H1 (cell line): ENCODE measurements at regions not wholly inside any gene's neighbourhood (a gene's known extent, or its start where the extent isn't known, plus 50 kb on each side); places are given as distances from the start of the nearest gene placed in this dataset.

Experiments used
- CTCF ChIA-PET: fragments of 300-600 bp; sonication (Branson Sonifier 250); formaldehyde crosslinking; loops from one replicate; lab custom pipeline; 2021; ENCODE audit not compliant: partially characterized antibody; lab: Charles Lee
- POLR2A ChIA-PET: fragments of 300-600 bp; sonication (Branson Sonifier 250); formaldehyde crosslinking; loops from one replicate; lab custom pipeline; 2021; ENCODE audit warnings: inconsistent platforms; ENCODE audit not compliant: partially characterized antibody; lab: Charles Lee
- DNase-seq, 2 experiments: peaks; one replicate each; pipeline versions ENCODE4 v3.0.0 to v3.0.0-alpha.2; 2010 to 2022; ENCODE audit warnings: low spot score in 2 of 2, low read depth in 1 of 2, mixed read lengths in 1 of 2
- FAIRE-seq: peaks from 2 replicates; lab custom pipeline; 2011; peaks lifted over from hg19 to GRCh38; lab: Jason Lieb, UNC
- H2AFZ ChIP-seq: 2 replicates; pipeline ENCODE4 v1.8.1; 2012; ENCODE audit warnings: low read length, inconsistent platforms
- H2AK5ac ChIP-seq: 2 replicates; pipeline ENCODE4 v1.6.1; 2013; ENCODE audit warnings: low read depth, low read length
- H2BK120ac ChIP-seq: replicated peaks from 2 replicates; pipeline ENCODE3; 2013; ENCODE audit warnings: low read depth, low read length, inconsistent platforms
- H2BK12ac ChIP-seq: 2 replicates; pipeline ENCODE4 v1.6.1; 2013; ENCODE audit warnings: low read depth, low read length
- H2BK15ac ChIP-seq: 2 replicates; pipeline ENCODE4 v1.6.1; 2013; ENCODE audit warnings: low read length
- H2BK20ac ChIP-seq: 2 replicates; pipeline ENCODE4 v1.6.1; 2013; ENCODE audit warnings: low read length
- H2BK5ac ChIP-seq: 2 replicates; pipeline ENCODE4 v1.6.1; 2013; ENCODE audit warnings: low read depth, low read length
- H3K14ac ChIP-seq: 2 replicates; pipeline ENCODE4 v1.6.1; 2013; ENCODE audit warnings: inconsistent platforms; ENCODE audit not compliant: insufficient read length
- H3K18ac ChIP-seq: 2 replicates; pipeline ENCODE4 v1.6.1; 2013; ENCODE audit warnings: low read length; ENCODE audit errors: extremely low read depth
- H3K23ac ChIP-seq: 2 replicates; pipeline ENCODE4 v1.6.1; 2013; ENCODE audit warnings: inconsistent platforms; ENCODE audit not compliant: insufficient read length
- H3K23me2 ChIP-seq: 2 replicates; pipeline ENCODE4 v1.6.1; 2013; ENCODE audit warnings: low read depth, low read length
- H3K27ac ChIP-seq: 2 replicates; pipeline ENCODE4 v1.6.1; 2011; ENCODE audit warnings: low read depth, low read length, inconsistent platforms
- H3K27me3 ChIP-seq, 4 experiments: replicated peaks in 1 of 4; 1 replicate in 1 of 4; 2 replicates in 3 of 4; pipeline versions ENCODE4 v1.6.1 to v1.8.1; 2011 to 2013; ENCODE audit warnings: low read length in 3 of 4, mild to moderate bottlenecking in 3 of 4, inconsistent platforms in 2 of 4, mixed read lengths in 2 of 4, moderate library complexity in 1 of 4; ENCODE audit not compliant: control insufficient read depth in 3 of 4, insufficient read depth in 3 of 4; ENCODE audit errors: extremely low read depth in 1 of 4
- H3K36me3 ChIP-seq, 4 experiments: 2 replicates each; pipeline versions ENCODE4 v1.6.1 to v1.8.1; 2011 to 2013; ENCODE audit warnings: mild to moderate bottlenecking in 4 of 4, low read length in 3 of 4, moderate library complexity in 2 of 4, control low read depth in 1 of 4, inconsistent platforms in 1 of 4; ENCODE audit not compliant: insufficient read depth in 4 of 4, control insufficient read depth in 2 of 4
- H3K4ac ChIP-seq: replicated peaks from 2 replicates; pipeline ENCODE3; 2013; ENCODE audit warnings: low read length, low read depth, mixed read lengths, inconsistent platforms; ENCODE audit not compliant: insufficient read length
- H3K4me1 ChIP-seq, 4 experiments: replicated peaks in 1 of 4; 1 replicate in 1 of 4; 2 replicates in 3 of 4; pipeline versions ENCODE4 v1.6.1 to v1.8.1; 2011 to 2013; ENCODE audit warnings: low read length in 3 of 4, inconsistent platforms in 2 of 4, mixed read lengths in 1 of 4; ENCODE audit not compliant: insufficient read depth in 4 of 4, control insufficient read depth in 3 of 4
- H3K4me2 ChIP-seq, 2 experiments: 2 replicates each; pipeline versions ENCODE4 v1.6.1 to v1.8.1; 2011 to 2013; ENCODE audit warnings: low read depth in 2 of 2, low read length in 2 of 2, control low read depth in 1 of 2, inconsistent platforms in 1 of 2, mild to moderate bottlenecking in 1 of 2; ENCODE audit not compliant: insufficient read depth in 1 of 2
- H3K4me3 ChIP-seq, 4 experiments: fragments of 200-600, 300-600 bp in 1 of 4; sonication (generic), shearing (Covaris generic), sonication (Bioruptor Twin) in 1 of 4; 2 replicates each; pipeline versions ENCODE4 v1.5.1 to v1.8.1; 2011 to 2016; ENCODE audit warnings: low read length in 4 of 4, low read depth in 3 of 4, control low read depth in 2 of 4, inconsistent platforms in 2 of 4, mild to moderate bottlenecking in 2 of 4, mixed read lengths in 1 of 4, moderate library complexity in 1 of 4; ENCODE audit not compliant: insufficient read depth in 2 of 4; ENCODE audit errors: extremely low read depth in 1 of 4
- H3K56ac ChIP-seq: replicated peaks from 2 replicates; pipeline ENCODE3; 2013; ENCODE audit warnings: low read depth, mild to moderate bottlenecking, mixed read lengths, low read length, inconsistent platforms; ENCODE audit not compliant: insufficient read length
- H3K79me1 ChIP-seq: 2 replicates; pipeline ENCODE4 v1.6.1; 2013; ENCODE audit warnings: low read depth, low read length, control low read depth
- H3K79me2 ChIP-seq, 2 experiments: 2 replicates each; pipeline versions ENCODE4 v1.6.1 to v1.8.1; 2012 to 2013; ENCODE audit warnings: low read length in 2 of 2, mild to moderate bottlenecking in 2 of 2, inconsistent platforms in 1 of 2; ENCODE audit not compliant: insufficient read depth in 2 of 2, control insufficient read depth in 1 of 2
- H3K9ac ChIP-seq, 4 experiments: replicated peaks in 1 of 4; 1 replicate in 1 of 4; 2 replicates in 3 of 4; pipeline versions ENCODE4 v1.6.1 to v1.8.1; 2011 to 2013; ENCODE audit warnings: low read depth in 3 of 4, low read length in 3 of 4, control low read depth in 2 of 4, mild to moderate bottlenecking in 2 of 4, moderate library complexity in 2 of 4, inconsistent platforms in 1 of 4; ENCODE audit errors: extremely low read depth in 1 of 4
- H3K9me3 ChIP-seq, 2 experiments: 2 replicates each; pipeline versions ENCODE4 v1.6.1 to v1.8.1; 2012 to 2013; ENCODE audit warnings: mild to moderate bottlenecking in 2 of 2, moderate library complexity in 2 of 2, control low read depth in 1 of 2, inconsistent platforms in 1 of 2, low read depth in 1 of 2, low read length in 1 of 2, mixed read lengths in 1 of 2; ENCODE audit not compliant: insufficient read depth in 2 of 2
- H4K20me1 ChIP-seq, 2 experiments: replicated peaks in 1 of 2; 2 replicates each; pipeline versions ENCODE3 to v1.8.1; 2011 to 2013; ENCODE audit warnings: inconsistent platforms in 2 of 2, low read length in 2 of 2, mild to moderate bottlenecking in 1 of 2; ENCODE audit not compliant: insufficient read depth in 2 of 2, control insufficient read depth in 1 of 2
- H4K5ac ChIP-seq: 2 replicates; pipeline ENCODE4 v1.6.1; 2013; ENCODE audit warnings: low read length, low read depth, mixed read lengths, inconsistent platforms; ENCODE audit not compliant: insufficient read length
- H4K8ac ChIP-seq: 2 replicates; pipeline ENCODE4 v1.8.0; 2013; ENCODE audit warnings: mild to moderate bottlenecking, moderate library complexity, low read length, inconsistent platforms; ENCODE audit not compliant: insufficient read depth; ENCODE audit errors: extremely low read depth
- H4K91ac ChIP-seq: replicated peaks from 2 replicates; pipeline ENCODE3; 2013; ENCODE audit warnings: low read length, mixed read lengths, inconsistent platforms; ENCODE audit not compliant: insufficient read length
- ATF2 ChIP-seq: IDR thresholded peaks from 2 replicates; pipeline ENCODE4 v1.6.1; 2012; ENCODE audit warnings: low read length, inconsistent platforms
- ATF3 ChIP-seq: IDR thresholded peaks from 2 replicates; pipeline ENCODE4 v1.6.1; 2011; ENCODE audit warnings: low read depth, mild to moderate bottlenecking, low read length; ENCODE audit not compliant: insufficient read depth
- CBX5 ChIP-seq: fragments of 300-800, 300-1000 bp; sonication (generic); IDR thresholded peaks from 2 replicates; pipeline ENCODE4 v1.7.1; 2016; ENCODE audit warnings: antibody characterized with exemption, low read length, low read depth
- CEBPB ChIP-seq: IDR thresholded peaks from 2 replicates; pipeline ENCODE4 v1.6.1; 2012; ENCODE audit warnings: low read depth, low read length
- E2F6 ChIP-seq: IDR thresholded peaks from 2 replicates; pipeline ENCODE4 v1.6.1; 2012; ENCODE audit warnings: inconsistent platforms
- POLR2A ChIP-seq, 2 experiments: IDR thresholded peaks; 1 replicate in 1 of 2; 2 replicates in 1 of 2; pipeline ENCODE4 v1.6.1; 2011; ENCODE audit warnings: low read depth in 2 of 2, low read length in 2 of 2, mild to moderate bottlenecking in 2 of 2; ENCODE audit errors: control extremely low read depth in 1 of 2
- RFX5 ChIP-seq: IDR thresholded peaks from 2 replicates; pipeline ENCODE4 v1.6.1; 2011; ENCODE audit warnings: low read depth, low read length, improper control_type of control experiment, borderline replicate concordance
- SIN3A ChIP-seq, 2 experiments: IDR thresholded peaks in 1 of 2; conservative IDR thresholded peaks in 1 of 2; 2 replicates each; pipeline ENCODE4 v1.6.1; 2011 to 2012; ENCODE audit warnings: low read length in 2 of 2, improper control_type of control experiment in 1 of 2, low read depth in 1 of 2, mild to moderate bottlenecking in 1 of 2
- TEAD4 ChIP-seq: IDR thresholded peaks from 2 replicates; pipeline ENCODE4 v1.6.1; 2012; ENCODE audit warnings: low read depth, low read length, inconsistent platforms, mixed read lengths
- WGBS, 2 experiments: shearing (Covaris generic) in 1 of 2; methylation state at CpG; one replicate each; pipeline versions ENCODE4 v1.1.6 to v1.1.7; 2013 to 2015; ENCODE audit warnings: low lambda C conversion rate in 2 of 2, mixed read lengths in 2 of 2, inconsistent platforms in 1 of 2, low coverage in 1 of 2, missing lambda C conversion rate in 1 of 2; ENCODE audit not compliant: insufficient replicate concordance in 2 of 2, insufficient coverage in 1 of 2, insufficient read length in 1 of 2; ENCODE audit errors: extremely low coverage in 1 of 2, missing lambda C conversion rate in 1 of 2; 5-methylcytosine and 5-hydroxymethylcytosine counted together

GRCh38 chr7:39894904-39895303 lies 55.2 kb upstream of the CDK13 start:
- Histone ChIP-seq H3K23ac (no peak overlapping the region), H2AK5ac (no peak overlapping the region), H3K56ac (no peak overlapping the region), H3K27ac (no peak overlapping the region), H2BK5ac (0 out of 2 replicates have a peak overlapping the region, but pooled peaks have one; percentile 32), H2AFZ (peak overlapping the region; percentile 78; the same call in 1 of the 2 replicates), H3K79me1 (no peaks in the 10 kb centered on the region), H3K9me3 (no peaks in the 10 kb centered on the region), H4K8ac (no peak overlapping the region), H3K27me3 (no peaks in the 10 kb centered on the region), H3K4me3 (no peak overlapping the region), H2BK20ac (peak overlapping the region; percentile 21; the same call in 1 of the 2 replicates), H3K4ac (no peak overlapping the region), H2BK120ac (no peak overlapping the region), H2BK15ac (no peak overlapping the region), H2BK12ac (no peak overlapping the region), H3K4me1 (peaks cover 0 to 2% (median 0%) of the 10 kb centered on the region in 4 experiments; a peak in 2 of 7 replicates), H3K23me2 (no peaks in the 10 kb centered on the region), H4K20me1 (no peaks in the 10 kb centered on the region), H3K4me2 (no peak overlapping the region), H3K79me2 (no peaks in the 10 kb centered on the region), H4K91ac (no peak overlapping the region), H3K14ac (no peak overlapping the region), H3K18ac (no peak overlapping the region), H3K36me3 (no peaks in the 10 kb centered on the region), H4K5ac (no peak overlapping the region), H3K9ac (0 out of 7 replicates have a peak overlapping the region, but pooled peaks of 1 of the 4 experiments have one; percentile 2)
- no peak for TF ChIP-seq CBX5
- TF ChIP-seq ATF2: no peak
- no peak for TF ChIP-seq POLR2A (IDR thresholded peaks at IDR 0.05; ENCODE audit: control extremely low read depth in 1 of 2, low read depth in 2 of 2, low read length in 2 of 2)
- TF ChIP-seq E2F6: no peak
- no peak for TF ChIP-seq ATF3
- TF ChIP-seq SIN3A (conservative IDR thresholded peaks at IDR 0.05 in 1 of 2, IDR thresholded peaks at IDR 0.05 in 1 of 2; ENCODE audit: low read depth in 1 of 2, low read length in 2 of 2): no peak
- no peak for TF ChIP-seq CEBPB
- no peak for TF ChIP-seq RFX5
- TF ChIP-seq TEAD4: no peak
- FAIRE-seq (no peak), DNase-seq (peak in 1 of 2 experiments; percentile 40)
- ChIA-PET POLR2A (interaction anchor here (0.6 kb wide), 1 partner anchor 11 kb away, joined by 3 read pairs; no protein-coding TSS in a partner anchor), CTCF (interaction anchor here (0.5 to 9.2 kb wide), 12 partner anchors 8 to 164 kb away, joined by 3 to 84 read pairs (median 4); no protein-coding TSS in a partner anchor)
- WGBS, 2 experiments: 75% methylated on average over 2 of the region's 2 CpGs; no CpG with 5 or more reads in 1 of the 2 experiments
